COLO668 (cell line): ENCODE measurements at regions not wholly inside any gene's neighbourhood (a gene's known extent, or its start where the extent isn't known, plus 50 kb on each side); places are given as distances from the start of the nearest gene placed in this dataset.

Source experiments
- DNase-seq: peaks from one replicate; lab custom pipeline; 2025; ENCODE audit not compliant: unreplicated experiment; lab: John Stamatoyannopoulos, UW

DNA sequence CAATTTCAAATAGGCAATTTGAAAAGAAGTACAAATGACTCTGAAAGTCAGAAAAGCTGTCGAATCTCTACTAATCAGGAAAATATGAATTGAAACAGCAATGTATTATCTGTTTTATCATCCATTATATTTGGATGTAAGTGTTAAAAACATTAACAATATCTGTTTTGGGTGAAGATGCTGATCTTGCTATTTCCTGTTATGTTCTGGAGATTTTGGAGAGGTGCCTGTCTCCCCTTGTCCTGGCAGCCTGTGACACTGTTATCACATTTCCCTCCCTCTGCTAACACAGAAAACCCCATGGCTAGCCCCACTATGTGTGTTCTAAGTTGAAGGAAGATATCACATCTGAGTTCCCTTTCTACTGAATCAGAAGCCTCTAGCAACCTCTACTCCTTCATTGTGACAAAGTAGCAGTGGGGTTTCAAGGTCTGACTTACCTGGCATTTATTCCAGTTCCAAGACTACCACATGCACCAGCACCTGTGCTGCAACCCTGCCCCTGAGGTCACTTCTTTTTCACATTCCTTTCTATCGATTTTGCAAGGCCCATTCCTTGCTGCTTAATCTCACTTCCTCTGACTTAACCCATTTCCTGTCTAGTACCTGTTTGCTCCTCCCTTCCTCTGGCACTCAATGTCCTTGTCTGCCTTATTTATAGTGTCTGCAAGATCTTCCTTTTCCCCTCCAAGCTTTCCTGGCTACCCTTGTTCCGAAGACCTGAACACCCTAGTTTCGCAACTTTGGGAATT is 95.5 kb upstream of the COL8A1 start:
- no peak for DNase-seq

DNA sequence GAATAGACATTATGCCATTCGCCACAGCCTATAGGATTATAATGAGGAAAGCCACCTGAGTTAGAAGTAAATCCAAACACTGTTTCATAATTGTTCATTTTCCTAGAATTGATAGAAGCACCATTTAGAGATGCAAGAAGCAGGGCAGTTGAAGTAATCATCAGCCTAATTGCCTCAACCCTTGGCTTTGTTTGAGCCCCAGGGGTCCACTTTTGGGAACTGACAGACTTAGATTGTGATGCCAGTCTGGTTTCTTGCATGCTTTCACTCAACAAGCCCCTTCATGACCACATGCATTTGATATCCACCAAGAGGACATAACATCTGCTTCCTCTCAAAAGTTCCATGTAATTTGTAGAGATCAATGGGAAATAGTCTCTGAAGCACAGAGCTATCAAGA is 97.2 kb upstream of the COL8A1 start:
- DNase-seq = no peak

DNA sequence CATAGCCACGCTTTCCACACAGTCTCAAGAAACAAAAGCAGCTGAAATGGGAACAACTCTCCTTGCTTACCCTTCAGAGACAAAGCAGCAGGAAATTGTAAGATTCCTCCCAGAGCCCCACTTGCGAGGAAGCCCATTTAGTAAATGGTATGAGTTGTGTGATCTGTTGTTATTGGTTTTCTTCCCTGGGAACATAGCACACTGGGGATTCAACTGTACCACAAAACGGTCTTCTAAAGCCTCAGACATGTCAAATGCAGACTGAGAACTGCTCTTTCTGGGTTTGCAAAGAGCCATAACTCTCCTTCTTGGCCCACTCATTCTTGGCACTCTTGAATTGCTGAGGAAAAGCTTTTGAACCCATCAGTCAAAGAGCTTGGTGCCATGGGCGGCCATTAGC is 101.0 kb upstream of the COL8A1 start:
- no peak for DNase-seq

DNA sequence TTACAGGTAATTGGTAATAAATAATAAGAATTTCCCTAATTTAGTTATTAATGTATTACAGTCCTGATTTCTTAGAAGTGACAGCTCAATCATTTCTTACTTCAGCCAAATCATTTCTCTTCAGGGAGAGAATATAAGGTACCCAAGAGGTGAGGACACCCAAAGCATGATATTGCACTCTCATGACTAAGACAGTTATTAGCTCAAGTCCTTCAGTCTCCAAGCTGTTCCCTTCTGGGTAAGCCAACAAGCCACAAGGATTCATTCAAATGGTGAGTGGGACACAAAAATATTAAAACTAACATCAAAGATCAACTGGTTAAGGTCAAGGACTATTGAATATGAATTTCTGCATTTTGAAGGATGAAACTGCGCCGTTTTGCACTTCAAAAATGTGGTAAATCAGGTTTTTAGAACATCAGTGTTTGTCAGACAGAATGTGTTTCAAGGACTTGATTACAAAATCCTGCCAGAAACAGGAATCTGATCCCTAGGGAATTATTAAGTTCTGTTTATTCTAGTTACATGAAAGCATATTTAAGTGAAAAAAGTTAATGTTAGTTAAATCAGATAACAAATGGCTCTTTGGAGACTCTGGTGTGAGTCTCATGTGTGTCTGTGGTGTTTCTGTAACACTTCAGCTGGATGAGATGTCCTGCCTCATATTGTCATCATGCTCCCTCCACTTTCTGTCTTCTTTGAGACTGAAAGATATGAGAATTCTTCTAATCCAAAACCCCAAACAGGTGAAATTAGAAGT is 101.7 kb upstream of the COL8A1 start:
- DNase-seq = no peak

DNA sequence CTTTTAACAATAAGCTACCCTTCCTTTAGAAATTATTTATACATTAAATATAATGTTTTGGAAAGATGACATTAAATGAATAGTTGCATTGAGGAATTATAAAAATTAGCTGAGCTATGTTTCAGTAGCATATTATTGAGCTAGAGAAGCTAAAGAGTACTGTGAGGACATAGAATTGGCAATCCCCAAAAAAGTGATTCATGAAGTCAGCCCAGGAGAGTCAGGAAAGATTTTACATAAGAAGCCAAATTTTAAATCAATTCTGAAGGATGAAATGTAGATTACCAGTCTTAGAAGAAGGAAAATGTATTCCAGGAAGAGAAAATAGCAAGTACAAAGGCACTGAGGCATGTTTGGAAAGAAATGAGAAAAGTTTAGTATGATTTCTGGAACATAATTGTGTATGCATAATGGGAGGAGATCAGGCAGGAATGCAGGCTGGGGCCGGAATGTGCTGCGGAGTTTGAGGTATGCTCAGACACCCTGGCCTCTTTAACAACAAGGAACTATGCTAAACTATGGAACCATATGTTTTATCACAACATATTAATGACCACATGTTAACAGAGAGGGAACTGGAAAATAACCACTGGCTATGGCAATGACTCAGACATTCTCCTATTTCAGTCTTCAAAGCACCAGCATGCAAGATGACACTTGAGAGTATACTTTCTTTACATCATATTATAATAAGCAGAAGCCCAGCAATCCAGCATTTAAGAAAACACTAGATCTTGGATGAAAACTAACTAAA is 103.3 kb upstream of the COL8A1 start:
- no peak for DNase-seq

DNA sequence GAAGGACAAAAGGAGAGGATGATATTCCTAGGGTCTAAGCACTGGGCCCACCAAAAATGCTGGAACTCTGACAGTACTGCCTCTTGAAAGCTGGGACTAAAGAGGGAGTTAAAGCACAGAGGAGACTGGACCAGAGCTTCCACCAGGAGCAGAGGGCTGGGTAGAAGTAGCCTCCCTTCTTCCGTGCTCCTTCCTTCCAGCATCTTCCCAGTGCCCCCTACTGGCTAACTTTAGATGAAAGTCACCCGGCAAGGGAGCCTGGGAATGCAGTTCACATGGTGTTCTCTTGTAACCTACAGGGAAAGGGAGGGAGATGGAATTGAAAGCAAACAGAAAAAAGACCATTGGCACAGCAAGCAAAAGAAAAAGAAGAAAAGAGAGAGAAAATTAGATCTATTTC is 106.1 kb upstream of the COL8A1 start:
- DNase-seq = peak; percentile 2

DNA sequence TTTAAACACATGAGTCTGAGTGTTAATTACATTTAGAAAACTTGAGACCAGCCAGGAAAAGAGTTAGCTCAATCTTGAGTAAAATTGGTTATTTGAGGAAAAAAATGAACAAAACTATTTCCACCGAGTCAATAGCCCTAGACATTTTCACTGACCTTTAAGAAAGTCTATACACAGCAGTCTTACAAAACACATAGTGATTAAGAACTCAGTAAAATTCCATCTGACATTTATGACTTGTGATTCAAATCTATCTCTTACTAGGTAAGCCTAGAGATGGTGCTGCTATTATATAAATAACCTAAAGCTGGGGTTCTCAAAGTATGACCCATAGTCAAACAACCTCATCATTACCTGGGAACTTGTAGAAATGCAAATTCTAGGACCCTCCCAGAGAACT is 109.1 kb upstream of the COL8A1 start:
- DNase-seq = no peak

DNA sequence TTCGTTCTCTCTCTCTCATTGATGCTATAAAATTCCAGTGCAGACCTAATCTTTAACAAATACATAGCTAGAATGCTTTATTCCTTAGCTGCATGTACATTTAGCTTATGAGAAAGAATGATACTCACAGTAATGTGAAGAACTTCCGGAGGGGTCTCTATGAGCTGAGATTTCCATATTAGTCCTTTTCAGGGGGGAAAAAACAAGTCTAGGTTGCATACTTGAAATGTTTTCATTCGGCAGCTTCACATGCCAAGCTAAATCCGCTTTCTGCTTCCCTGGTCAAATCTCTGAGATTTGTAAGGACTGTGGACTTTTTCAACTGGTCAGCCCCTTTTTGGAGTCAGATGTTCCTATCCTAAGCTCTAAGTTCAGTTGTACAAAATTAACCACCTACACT is 111.5 kb upstream of the COL8A1 start:
- no peak for DNase-seq

DNA sequence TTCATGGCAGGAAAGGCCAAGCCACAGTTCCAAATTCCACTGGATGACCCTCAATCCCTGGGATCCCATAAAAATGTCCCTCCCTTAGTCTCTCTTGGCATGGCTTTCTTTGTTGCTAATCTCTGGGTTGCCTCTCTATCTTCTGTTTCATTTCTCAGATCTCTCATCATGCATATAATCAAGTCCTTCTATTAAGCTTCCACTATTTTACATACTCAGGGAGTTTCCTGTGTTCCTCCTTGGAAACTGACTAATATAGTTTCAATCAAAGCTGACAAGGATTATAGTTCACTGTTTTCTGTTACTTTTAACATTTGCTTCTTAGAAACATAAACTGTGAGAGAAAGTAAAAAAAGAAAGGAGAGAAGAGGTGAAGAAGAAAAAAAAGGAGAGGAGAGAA is 113.8 kb upstream of the COL8A1 start:
- DNase-seq = no peak

DNA sequence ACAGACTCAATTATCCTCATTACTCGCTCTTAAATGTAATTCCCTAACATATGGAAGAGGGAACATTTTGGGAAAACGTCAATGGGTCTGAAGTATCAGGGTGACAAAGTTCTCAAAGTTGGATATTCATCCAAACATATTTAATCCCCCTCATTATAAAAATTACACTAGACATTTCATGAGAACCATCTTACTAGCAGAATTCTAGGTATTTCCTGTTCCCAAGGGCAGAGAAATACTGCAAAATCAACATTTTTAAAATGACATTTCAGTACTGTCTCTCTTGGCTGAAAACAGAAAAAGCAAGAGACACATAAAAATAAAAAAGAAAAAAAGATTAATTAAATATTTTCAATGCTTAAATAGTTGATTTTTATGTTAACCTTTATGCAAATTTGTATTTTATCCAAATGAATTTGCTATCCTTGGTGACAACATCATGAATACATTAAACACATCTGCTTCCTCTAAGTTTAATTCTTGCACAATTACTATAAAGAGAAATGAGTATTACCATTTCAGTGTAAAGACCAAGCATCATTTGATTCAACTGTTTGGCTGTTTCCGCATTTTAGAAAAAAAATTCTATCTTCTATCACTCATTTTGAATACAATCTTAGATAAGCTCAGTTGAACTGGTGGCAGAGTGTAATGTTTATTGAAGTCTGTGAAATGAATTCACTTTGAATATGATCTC is 114.8 kb upstream of the COL8A1 start:
- DNase-seq = no peak

DNA sequence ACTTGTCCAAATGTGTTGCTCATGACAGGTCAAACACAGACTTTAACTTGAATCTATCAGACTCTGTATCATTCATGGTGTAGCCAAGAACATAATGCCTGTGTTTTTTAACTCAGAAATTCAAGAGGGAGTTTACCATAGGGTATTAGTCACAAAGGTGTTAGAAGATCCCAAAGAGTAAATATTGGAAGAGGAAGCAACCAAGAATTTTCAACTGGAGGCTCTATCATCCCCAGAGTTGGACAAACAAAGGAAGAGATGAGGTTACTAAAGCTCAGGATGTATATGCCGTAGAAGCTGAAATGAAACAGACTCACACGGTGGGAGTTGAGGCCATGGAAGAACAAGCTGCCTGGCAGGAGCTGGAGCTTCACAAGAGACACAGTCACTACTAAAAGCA is 116.2 kb upstream of the COL8A1 start:
- no peak for DNase-seq

DNA sequence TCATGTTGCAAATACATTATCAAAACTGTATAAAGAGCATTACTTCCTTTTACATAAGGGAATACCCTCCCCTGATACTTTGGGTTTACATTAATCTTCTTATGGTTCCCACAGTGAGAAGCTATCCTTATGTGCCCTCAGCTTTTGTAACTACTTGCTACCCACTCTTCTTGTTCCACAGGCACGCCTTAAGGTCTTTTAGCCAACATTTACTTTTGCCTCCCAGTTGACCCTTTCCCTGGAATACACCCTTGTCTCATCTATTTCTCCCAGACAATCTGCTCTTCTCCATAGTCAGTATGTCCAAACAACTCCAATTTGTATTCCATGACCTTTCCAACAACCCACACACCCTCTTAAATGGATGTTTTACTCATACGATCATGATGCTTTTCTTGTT is 116.8 kb upstream of the COL8A1 start:
- no peak for DNase-seq

DNA sequence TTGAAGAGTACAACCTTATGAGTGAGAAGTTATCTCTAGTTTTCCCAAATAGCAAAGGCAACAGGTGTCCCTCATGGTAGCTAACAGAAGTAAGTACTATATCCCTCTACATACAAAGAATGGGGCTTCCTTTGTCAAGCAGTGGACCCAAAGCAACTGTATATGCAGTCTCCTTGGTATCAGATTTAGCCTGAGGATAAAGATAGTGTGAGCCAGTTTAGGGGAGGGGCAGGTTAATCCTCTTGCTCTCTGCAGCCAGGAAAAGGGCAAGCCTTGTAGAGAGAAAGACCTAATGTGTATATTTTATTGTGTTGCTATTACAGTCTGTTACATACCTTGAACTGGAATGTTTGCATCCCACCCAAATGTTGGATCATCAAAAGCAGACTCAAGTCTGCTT is 117.9 kb upstream of the COL8A1 start:
- no peak for DNase-seq

DNA sequence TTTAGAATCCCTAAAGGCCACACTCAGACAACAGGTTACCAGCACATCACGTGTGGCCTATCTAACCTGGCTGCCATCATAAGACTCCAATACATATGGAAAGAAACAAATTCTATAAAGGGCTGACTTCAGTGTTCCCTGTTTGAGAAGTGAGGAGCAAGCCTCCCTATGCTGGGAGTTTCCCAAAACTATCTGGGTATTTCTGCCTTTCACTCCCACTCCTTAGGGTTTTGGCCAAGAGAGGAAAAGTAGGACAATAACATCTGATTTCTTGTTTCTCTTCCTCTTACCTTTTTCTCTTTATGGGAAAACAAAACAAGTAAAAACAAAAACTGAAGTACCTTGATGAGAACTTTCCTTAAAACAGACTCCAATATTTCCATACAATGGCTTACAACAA is 121.5 kb upstream of the COL8A1 start:
- DNase-seq = no peak

DNA sequence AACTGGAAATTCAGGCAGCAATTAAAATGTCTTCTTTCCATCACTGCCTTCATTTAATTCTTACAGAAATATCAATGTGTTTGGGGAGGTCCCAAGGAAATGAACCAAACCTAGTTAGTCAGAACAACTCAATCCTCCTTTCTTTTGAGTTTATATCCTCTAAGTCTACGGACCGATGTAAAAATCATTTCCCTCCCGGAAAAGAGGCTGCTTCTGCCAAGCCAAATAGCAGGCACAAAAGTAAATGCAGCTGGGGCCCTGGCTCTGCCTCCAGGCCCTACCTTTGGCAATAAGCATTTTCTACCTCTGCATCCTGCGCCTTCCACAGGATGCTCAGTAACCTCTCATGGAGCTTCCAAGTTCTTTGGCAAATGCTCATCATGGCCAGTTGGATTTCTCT is 122.5 kb upstream of the COL8A1 start:
- no peak for DNase-seq

DNA sequence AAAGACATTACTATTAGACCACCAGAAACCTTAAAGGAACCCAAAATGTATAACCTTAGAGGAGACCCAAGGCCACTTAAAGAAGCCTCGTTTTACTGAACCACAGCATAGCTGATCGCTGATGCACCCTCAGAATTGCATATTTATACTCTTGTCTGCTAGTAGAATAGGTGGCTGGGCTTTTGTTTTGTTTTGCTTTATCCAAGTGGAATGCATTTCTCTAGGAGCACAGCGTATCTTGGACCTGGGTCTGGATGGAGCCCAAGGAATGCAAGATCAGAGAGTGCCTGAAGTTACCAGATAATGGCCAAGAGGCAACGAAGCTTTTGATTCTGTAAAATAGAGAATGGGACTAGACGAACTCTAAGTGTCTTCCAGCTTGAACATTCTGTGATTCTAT is 129.2 kb upstream of the COL8A1 start:
- no peak for DNase-seq

DNA sequence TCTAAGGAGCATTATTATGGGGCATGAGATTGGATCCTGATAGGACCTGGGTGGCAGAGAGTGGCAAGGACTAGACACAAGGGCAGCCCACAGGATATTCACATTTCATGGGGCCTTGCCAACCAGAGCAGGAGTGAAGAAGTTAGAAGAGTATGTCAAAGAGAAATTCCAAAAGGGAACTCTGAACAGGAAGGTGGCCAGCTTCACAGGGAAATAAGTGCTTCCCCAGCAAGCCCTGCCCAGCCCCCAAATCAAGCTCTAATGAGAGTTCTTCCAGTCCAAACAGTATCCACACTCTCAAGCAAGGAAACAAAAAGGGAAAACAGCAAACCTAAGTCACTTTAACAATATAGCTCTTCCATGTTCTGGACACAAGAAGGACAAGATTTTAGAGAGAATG is 130.2 kb upstream of the COL8A1 start:
- DNase-seq = no peak

DNA sequence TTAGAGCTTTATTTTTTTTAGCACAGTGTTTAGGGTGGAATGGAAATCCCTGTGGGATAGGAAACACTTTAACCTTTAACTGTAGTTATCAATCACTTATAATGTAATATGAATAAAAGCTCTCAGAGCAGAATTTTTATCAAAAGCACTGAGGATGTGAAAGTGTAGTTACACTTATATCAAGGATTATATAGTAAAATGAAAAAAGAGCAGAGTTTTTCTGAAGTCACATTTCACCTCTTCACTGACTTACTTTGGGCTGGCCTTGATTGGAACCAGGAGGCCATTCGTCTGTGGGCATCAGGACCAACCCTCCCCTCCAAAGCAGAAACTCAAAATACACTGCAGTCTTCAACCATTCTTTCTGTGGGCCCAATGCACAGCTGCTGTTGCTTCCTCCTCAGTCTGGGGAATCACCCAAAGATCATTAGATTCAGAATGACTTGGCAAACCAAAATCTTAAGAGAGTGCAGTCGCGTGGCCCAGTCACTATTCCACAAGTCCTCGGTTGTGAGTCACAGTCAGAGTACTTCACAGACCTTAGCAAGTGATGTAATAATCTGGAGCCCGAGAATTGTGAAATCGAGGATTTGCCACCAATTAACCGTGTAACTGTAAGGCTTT is 132.6 kb upstream of the COL8A1 start:
- DNase-seq = no peak

DNA sequence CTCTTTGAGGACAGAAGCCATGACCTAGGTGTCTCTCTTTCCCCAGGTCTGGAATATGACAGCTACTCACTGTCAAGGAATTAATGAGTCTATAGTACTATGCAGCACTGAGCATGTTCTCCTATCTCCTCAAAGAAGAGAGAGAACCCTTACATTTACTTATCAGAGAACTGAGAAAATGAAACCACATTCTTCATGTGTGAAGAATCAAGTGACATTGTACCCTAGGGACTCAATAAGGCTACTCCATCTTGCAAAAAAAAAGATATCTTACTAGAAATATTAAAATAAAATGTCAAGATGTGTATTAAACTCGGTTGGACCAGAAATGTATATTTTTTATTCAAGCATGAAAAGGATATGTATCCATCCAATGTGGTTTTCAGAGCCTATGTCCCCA is 133.2 kb upstream of the COL8A1 start:
- DNase-seq = no peak

DNA sequence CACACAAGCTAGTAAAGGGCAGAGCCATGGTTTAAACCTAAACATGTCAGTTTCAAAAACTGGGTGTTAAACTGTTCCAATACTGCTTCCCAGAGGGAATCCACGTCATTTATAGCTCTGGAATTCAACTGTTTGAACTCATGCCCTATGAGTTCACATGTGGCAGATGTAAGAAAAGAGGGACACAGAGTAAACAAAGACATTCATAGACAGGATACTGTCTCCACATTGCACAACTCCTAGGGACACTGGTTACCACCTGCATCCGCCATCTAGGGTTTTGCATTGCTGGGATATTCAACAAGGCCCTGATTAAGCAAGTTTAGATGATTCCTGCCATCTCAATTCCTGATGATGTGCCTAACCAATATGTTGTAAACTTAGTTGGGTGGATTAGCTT is 134.1 kb upstream of the COL8A1 start:
- DNase-seq = no peak

DNA sequence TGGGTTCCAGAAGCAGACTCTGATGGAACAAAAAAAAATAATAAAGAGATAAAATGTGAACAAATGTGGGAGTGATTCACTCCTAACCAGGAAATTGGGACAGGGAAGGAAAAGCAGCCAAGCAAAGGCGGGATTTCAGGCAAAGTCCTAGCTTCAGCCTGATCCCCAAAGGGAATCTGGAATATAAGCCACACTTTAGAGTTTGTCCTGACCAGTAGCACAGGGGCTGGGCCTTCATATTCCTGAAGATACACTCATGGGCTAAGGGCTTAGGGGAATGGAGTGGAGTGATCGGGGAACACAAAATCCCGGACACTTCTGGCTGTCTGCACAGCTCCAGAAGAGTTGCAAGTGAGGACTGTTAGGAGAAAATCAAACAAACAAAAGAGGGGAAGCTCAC is 135.0 kb upstream of the COL8A1 start:
- DNase-seq = no peak
